GM19035 (cell line): ENCODE measurements at regions not wholly inside any gene's neighbourhood (a gene's known extent, or its start where the extent isn't known, plus 50 kb on each side); places are given as distances from the start of the nearest gene placed in this dataset.

Source experiments
- ATAC-seq: cut with Tn5 transposase; IDR thresholded peaks from one replicate; pipeline ENCODE4 v1.9.1; 2021; ENCODE audit not compliant: unreplicated experiment

DNA sequence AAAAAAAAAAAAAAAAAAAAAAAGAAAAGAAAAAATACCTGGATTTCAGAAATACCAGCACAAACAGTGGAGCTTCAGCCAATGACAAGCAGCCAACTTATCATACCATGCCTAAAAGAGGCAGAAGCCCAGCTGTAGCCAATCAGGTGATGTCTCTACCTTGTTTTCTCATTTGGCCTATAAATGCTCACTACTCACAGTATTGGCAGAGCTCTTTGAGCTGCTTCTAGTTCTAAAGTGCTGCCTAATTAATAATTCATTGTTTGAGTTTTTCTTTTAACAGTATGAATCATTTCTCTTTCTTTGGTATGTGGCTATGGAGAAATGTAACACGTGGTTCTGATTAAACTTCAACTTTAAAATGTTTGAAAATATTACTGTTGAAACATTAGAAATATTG lies 188.8 kb upstream of the TECRL start:
- ATAC-seq: no peak

- no peak for ATAC-seq
These were observed 185.5 kb upstream of the TECRL start for GRCh38 chr4:64594723-64595122.

GRCh38 chr4:64588507-64588906 lies 179.3 kb upstream of the TECRL start:
- no peak for ATAC-seq

- ATAC-seq: peak; percentile 65
These were observed 175.8 kb upstream of the TECRL start for GRCh38 chr4:64584981-64585557.

- ATAC-seq: no peak
These were observed 174.9 kb upstream of the TECRL start for GRCh38 chr4:64584125-64584524.

GRCh38 chr4:64582492-64582891 lies 173.2 kb upstream of the TECRL start:
- ATAC-seq: no peak

- ATAC-seq: no peak
These were observed 172.2 kb upstream of the TECRL start for GRCh38 chr4:64581422-64581821.

- no peak for ATAC-seq
These were observed 154.9 kb upstream of the TECRL start for GRCh38 chr4:64564126-64564525.

DNA sequence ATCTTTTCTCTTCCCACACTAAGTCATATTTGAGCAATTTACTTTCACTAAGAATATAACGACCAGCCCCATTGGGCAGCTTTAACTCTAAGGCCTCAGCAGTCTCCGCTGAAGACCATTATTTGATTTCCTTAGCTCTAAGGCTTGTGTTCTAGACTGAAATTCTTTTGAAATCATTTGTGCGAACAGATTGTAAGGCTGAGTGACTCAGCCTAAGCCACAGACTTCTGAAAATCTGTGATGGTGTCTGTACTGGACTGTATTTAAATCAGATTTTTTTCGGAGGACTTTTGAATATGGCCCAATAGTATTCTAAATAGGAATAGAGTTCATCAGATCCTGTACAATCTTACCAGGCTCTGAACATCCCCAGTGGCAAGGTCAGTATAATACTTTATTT lies 150.3 kb upstream of the TECRL start:
- ATAC-seq: no peak

GRCh38 chr4:64551125-64551524 lies 141.9 kb upstream of the TECRL start:
- no peak for ATAC-seq

GRCh38 chr4:64545593-64545992 lies 136.3 kb upstream of the TECRL start:
- ATAC-seq: no peak

DNA sequence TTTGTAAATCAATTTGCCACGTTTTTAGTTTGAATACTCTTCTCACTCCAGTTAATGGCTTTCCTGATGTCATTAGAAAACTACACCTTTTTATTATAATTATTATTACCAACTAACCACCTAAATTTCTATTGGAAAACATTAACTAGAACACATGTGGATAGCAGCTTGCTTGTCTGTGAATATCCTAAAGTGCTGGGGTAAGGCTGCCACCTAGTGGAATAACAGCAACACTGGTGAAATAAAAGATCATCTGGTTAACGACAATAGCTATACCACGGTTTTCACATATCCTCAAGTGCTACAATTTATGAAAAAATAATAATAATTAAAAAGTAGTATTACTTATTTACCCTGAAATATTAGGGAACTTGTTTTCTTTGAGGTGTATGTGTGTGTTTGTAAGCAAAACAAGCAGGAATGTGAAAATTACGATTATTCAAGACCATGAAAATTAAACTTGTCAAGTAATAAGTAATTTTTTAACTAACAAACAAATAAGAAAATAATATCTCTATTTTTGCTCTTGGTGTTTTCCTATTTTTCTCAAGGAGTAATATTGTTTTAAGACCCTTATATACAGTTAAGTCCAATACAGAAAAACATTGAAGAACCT lies 130.1 kb upstream of the TECRL start:
- ATAC-seq: peak; percentile 96

- ATAC-seq: no peak
These were observed 129.0 kb upstream of the TECRL start for GRCh38 chr4:64538219-64538618.

GRCh38 chr4:64533637-64534036 lies 124.4 kb upstream of the TECRL start:
- no peak for ATAC-seq

DNA sequence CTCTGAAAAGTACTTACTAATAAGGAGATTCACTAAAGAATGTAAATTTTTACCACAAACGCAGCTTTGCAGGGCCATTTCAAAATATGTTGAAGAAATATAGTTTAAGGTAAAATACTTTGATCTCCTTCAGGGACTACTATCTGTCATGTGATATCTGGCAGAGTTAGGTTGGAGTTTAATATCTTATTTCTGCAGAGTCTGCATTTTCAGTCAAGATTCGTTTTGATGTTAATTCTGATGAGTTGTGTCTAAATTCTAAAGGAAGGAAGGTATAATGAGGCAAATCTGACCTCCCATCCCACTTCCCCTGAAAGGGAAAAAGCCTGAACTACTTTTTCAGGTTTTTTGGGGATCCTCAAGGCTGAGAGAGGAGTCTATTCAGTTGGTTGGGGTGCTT lies 123.9 kb upstream of the TECRL start:
- ATAC-seq: no peak

- ATAC-seq: no peak
These were observed 111.2 kb upstream of the TECRL start for GRCh38 chr4:64520421-64520820.

- ATAC-seq: no peak
These were observed 109.3 kb upstream of the TECRL start for GRCh38 chr4:64518600-64518999.

DNA sequence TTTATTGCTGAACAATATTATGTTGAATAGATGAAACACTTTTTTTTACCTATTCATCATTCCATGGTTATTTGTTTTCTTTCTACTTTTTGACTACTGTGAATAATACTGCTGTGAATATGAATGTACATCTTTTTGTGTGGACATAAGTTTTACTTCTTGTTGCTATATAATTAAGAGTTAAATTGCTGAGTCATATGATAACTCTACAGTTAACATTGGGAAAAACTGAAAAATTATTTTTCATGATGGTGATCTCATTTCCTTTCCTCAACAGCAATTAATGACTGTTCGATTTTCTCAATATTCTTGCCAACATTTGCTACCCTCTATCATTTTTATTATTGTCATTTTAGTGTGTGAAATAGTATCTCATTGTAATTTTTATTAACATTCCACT lies 106.9 kb upstream of the TECRL start:
- ATAC-seq: no peak

DNA sequence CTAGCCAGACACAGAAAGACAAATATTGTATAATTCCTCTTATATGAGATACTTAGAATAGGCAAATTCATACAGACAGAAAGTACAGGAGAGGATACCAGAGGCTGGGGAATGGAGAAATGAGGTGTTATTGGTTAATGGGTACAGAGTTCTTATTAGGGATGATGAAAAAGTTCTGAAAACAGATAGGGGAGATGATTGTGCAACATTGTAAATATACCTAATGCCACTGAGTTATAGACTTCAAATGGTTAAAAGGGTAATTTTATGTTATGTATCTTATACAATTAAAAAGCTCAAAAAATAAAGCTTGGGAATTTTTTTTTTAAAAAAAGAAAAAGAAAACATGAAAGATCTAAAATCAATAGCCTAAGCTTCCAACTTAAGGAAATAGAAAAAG lies 98.8 kb upstream of the TECRL start:
- no peak for ATAC-seq

- ATAC-seq: no peak
These were observed 94.9 kb upstream of the TECRL start for GRCh38 chr4:64503945-64504675.

DNA sequence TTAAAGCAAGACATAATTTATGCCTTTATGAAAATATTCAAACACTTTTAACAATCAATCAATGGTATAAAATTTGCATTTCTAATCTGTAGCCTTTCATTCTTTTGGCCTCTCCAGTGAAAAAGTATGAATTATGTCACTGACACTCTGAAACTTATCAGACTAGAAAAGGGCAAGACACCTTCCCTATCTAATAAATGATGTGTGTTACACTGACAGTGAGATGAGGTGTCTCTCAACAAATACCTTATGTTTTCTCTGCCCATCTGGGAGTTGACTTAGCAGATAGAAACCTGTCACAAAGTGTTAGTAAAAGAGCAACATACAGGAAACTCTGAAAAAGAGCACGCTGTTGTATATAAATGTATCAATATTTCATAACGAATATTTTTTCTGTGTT lies 94.2 kb upstream of the TECRL start:
- ATAC-seq: no peak

DNA sequence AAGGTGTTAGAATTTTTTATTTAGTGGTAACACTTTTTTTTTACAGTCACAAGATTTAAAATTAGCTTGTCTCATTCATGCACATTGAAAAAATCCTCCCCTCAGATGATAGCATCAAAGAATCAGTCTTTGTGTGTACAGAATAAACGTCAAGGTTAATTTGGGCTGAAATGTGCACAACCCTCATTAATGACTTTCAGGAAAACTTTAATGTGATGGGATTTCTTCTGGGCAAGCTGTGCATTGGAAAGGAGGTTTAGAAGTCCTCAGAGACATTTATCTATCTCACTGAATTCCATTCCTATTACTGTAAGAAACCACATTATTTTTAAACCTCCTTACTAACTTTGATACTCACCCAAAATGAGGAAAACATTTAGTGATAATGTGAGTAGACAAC lies 88.2 kb upstream of the TECRL start:
- ATAC-seq: no peak

GRCh38 chr4:64495946-64496345 lies 86.7 kb upstream of the TECRL start:
- ATAC-seq: no peak
